HG02588 (cell line): ENCODE measurements at regions not wholly inside any gene's neighbourhood (a gene's known extent, or its start where the extent isn't known, plus 50 kb on each side); places are given as distances from the start of the nearest gene placed in this dataset.
"Not testable (repeated sequence)": the region's sequence is repeated elsewhere in the genome, so short reads cannot be mapped to it uniquely, and the experiment has no call there.

Source experiments
- ATAC-seq: cut with Tn5 transposase; IDR thresholded peaks from one replicate; pipeline ENCODE4 v1.9.1; 2021; ENCODE audit warnings: mild to moderate bottlenecking, moderate library complexity; ENCODE audit not compliant: unreplicated experiment

GRCh38 chr5:81830596-81830995, 79.7 kb upstream of the SSBP2 start:
- no peak for ATAC-seq

GRCh38 chr5:81829242-81829641, 78.3 kb upstream of the SSBP2 start:
- ATAC-seq: no peak

- ATAC-seq: no peak
Measured at GRCh38 chr5:81827500-81827899, 76.6 kb upstream of the SSBP2 start.

- no peak for ATAC-seq
Measured at GRCh38 chr5:81826128-81826527, 75.2 kb upstream of the SSBP2 start.

GRCh38 chr5:81825237-81825636, 74.3 kb upstream of the SSBP2 start:
- no peak for ATAC-seq

- ATAC-seq: not testable (repeated sequence)
Measured at GRCh38 chr5:81823736-81824135, 72.8 kb upstream of the SSBP2 start.

- ATAC-seq: no peak
Measured at GRCh38 chr5:81820863-81821262, 70.0 kb upstream of the SSBP2 start.

- ATAC-seq: no peak
Measured at GRCh38 chr5:81820318-81820636, 69.4 kb upstream of the SSBP2 start.

GRCh38 chr5:81819556-81820317, 68.8 kb upstream of the SSBP2 start:
- ATAC-seq: no peak

- no peak for ATAC-seq
Measured at GRCh38 chr5:81817980-81818379, 67.1 kb upstream of the SSBP2 start.

- ATAC-seq: no peak
Measured at GRCh38 chr5:81817086-81817485, 66.2 kb upstream of the SSBP2 start.

- ATAC-seq: no peak
Measured at GRCh38 chr5:81815321-81815720, 64.4 kb upstream of the SSBP2 start.

- ATAC-seq: no peak
Measured at GRCh38 chr5:81808106-81808505, 57.2 kb upstream of the SSBP2 start.

- ATAC-seq: no peak
Measured at GRCh38 chr5:81805086-81805485, 54.2 kb upstream of the SSBP2 start.

GRCh38 chr5:81803812-81804211, 52.9 kb upstream of the SSBP2 start:
- ATAC-seq: no peak

GRCh38 chr5:81802625-81803024, 51.7 kb upstream of the SSBP2 start:
- ATAC-seq: no peak

GRCh38 chr5:81802020-81802419, 51.1 kb upstream of the SSBP2 start:
- ATAC-seq: no peak

GRCh38 chr5:81800797-81801196, 49.9 kb upstream of the SSBP2 start:
- no peak for ATAC-seq
